GM18870 (cell line): ENCODE measurements at regions not wholly inside any gene's neighbourhood (a gene's known extent, or its start where the extent isn't known, plus 50 kb on each side); places are given as distances from the start of the nearest gene placed in this dataset.

Experiments
- ATAC-seq: cut with Tn5 transposase; IDR thresholded peaks from one replicate; pipeline ENCODE4 v1.9.1; 2021; ENCODE audit warnings: moderate library complexity; ENCODE audit not compliant: unreplicated experiment

DNA sequence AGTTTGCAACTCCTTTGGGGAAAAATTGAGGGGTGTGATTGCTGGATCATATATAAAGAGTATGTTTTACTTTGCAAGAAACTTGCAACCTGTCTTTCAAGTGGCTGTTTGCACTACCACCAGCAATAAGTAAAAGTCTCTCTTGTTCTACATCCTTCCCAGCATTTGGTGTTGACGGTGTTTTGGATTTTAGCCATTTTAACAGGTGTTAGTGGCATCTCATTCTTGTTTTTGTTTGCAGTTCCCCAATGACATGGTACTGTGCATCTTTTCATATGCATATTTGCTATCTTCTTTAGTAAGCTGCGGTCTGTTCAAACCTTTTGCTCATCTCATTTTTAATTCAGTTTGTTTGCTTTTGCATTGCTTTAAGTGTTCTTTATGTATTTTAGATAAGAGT, 535.5 kb downstream of the LRRIQ3 start:
- ATAC-seq: no peak

DNA sequence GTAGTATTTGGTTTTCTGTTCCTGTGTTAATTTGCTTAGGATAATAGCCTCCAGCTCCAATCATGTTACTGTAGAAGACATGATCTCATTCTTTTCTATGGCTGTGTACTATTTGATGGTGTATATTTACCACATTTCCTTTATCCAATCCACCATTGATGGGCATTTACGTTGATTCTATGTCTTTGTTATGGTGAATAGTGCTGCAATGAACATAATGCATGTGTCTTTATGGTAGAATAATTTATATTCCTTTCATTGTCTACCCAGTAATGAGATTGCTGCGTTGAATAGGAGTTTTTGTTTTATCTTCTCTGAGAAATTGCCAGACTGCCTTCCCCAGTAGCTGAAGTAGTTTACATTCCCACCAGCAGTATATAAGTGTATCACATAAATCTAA, 538.8 kb downstream of the LRRIQ3 start:
- ATAC-seq: no peak

DNA sequence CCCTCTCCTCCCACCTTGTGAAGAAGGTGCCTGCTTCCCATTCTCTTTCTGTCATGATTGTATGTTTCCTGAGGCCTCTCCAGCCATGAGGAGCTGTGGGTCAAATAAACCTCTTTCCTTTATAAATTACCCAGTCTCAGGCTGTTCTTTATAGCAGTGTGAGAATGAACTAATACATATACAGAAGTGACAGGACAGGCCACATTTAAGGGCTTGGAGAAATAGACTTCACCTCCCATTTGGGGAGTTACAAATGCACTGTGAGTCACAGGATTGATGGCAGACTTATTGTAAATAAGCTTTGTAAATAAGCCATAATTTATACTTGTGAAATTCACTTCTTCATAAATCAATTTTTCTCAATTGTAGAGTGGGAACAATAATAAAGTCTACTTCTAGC, 543.3 kb downstream of the LRRIQ3 start:
- ATAC-seq: no peak

DNA sequence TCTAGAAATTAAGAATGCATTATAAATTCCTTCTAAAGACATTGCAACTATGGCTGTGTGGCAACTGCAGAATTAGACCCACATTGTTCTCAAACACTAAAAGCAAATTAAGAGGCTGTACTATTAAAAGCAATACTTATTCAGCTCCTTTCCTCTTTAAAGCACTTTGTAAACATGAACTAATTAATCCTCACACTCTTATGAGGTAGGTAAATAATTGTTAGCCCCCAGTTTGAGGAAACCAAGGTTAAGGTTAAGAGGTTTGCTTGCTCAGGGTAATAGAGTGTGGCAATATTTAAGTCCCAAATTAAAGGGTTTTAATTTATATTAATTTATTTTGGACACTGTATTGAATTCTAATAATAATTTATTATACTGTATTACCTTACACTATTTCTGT, 553.8 kb downstream of the LRRIQ3 start:
- no peak for ATAC-seq

DNA sequence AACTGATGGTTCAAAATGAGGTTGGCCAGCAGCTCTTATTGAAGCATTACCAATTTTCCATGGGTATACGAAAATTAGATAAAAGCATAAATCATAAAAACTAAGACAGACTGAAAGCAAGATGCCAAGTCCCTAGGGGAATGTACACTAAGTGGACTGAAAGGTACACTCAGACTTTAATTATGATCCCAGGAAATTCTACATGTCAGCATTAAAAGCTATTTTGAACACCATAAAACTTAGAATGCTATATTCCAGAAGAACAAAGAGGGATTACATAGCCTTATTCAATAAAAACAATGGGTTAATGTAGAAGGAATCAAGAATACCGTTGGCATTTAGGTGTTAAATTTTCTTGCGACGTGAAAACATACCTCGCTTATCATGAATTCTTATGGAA, 558.5 kb downstream of the LRRIQ3 start:
- ATAC-seq: no peak

DNA sequence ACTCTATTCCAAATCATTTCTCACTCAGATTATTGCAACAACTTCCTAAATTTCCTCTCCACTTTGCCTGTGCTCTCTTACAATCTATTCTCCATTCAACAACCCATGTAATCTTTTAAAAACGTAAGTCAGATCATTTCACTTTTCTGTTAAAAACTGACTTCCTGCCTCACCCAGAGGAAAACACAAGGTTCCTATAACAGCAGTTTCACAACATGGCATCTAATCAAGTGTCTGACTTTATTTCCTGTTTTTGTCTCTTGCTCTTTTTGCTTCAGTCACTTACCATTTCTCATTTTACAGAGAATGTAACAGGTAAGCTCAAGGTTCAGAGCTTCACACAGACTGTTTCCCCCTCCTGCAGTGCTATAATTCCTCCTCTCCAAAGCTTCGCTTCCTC, 560.7 kb downstream of the LRRIQ3 start:
- no peak for ATAC-seq

DNA sequence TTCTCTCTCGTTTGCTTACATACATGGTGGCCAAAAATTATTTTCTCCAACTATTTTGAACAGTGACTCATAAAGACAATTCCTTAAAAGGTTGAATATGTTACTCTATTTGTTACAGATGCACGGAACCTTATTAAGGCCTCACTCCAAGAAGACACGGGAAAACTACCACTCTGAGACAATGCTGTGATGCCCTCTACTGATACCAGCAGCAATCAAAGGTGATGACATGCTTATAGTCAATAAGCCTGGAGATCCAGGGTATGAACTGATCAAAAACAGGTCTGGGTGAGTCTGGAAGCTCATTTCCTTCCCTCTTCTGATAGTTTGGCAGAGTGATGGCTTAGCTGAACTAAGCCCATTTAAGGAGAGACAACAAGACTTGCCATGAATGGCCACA, 563.0 kb downstream of the LRRIQ3 start:
- no peak for ATAC-seq

DNA sequence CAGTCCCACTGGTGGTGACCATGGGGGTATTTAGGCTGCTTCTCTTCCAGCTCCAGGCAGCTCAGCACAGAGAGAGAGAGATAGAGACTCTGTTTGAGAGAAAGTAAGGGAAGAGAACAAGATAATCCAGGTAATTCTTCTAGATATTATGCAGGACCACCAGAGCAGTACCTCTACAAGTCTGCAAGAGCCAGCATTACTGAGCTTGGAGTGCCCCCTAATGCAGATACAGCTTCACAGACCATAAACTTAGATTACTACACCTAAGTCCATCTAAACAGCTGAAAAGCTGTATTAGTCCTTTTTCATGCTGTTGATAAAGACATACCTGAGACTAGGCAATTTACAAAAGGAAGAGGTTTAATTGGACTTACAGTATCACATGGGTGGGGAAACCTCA, 570.3 kb downstream of the LRRIQ3 start:
- ATAC-seq: no peak

DNA sequence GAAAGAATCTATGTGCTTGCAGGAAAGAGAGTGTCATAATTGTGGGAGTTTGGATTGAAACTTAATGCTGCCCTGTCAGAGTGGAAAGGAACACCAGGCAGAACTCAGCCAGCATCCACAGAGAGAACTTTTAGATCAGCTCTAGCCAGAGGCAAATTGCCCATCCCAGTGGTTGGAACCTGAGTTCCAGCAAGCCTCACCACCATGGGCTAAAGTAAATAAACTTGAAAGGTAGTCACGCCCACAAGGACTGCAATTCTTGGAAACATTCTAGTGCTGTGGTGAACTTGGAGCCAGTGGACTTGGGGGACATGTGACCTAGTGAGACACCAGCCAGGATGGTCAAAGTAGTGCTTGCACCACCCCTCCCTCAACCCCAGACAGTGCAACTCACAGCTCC, 571.6 kb downstream of the LRRIQ3 start:
- no peak for ATAC-seq

DNA sequence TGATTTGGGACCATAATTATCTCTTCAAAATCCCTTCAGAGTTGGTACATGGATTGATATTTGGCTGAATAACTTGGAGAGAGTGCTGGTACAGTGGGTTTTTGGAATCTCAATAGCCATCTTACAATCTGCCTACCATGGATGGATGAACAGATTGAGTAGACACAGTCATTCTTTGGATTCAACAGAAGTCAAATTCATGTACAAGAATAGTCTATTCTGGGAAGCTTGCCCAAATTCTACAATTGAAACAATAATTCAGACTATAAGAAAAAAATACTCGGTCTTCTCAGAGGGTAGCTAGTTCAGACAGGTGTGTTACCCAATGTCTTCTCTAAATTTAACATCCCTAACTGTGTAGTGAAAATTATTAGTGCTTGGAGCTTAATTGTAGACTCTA, 574.0 kb downstream of the LRRIQ3 start:
- ATAC-seq: no peak

DNA sequence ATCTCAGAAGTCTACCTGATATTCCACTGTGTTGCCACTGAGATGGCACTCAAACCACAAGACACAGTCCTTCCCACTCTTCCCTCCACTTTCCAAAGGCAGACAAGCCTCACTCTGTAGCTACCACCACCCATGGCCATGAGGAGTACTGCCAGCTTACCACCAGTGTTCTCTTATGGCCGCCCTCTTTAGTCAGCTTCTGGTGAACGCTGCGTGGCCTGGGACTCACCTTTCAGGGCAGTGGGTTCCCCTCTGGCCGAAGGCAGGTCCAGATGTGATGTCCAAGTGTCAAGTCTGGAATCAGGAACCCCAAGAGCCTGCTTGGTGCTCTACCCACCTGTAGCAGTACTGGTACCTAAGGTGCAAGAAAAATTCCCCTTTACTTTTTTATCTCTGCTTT, 580.8 kb downstream of the LRRIQ3 start:
- ATAC-seq: no peak

DNA sequence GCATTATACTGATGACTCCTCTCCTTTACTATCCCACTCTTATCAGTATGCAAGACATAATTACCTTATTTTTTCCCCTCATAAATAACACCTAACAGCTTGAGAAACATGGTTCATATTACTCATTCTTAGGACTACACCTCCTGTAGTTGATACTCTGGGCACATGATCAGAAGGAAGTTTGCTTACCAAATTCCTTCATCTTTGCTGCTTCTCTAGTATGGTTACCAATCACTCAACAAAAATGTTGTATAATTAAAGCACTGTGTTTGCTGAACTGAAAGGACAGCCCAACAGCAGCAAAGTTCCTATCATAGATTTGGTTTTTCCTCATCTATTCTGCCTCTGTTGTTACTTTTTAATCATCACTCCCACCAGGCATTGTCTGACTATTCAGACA, 586.3 kb downstream of the LRRIQ3 start:
- ATAC-seq: no peak

DNA sequence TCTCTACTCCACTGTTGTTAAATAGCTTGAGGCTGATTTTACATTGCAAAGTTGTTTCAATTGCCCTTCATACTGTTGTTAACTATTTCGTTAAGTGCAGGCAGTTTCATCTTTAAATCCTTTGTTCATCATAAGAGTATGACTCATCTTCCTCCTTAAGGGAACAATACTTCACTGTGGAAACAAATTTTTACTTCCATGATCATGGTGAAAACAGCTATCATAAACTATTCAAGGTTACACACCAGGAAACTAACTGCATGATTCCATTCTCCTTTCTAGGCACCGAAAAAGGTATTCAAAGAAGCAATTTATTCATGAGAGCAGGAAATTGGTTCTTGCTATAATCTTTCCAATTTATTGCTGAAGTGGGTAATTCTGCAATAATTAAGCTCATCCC, 593.2 kb downstream of the LRRIQ3 start:
- ATAC-seq: no peak

DNA sequence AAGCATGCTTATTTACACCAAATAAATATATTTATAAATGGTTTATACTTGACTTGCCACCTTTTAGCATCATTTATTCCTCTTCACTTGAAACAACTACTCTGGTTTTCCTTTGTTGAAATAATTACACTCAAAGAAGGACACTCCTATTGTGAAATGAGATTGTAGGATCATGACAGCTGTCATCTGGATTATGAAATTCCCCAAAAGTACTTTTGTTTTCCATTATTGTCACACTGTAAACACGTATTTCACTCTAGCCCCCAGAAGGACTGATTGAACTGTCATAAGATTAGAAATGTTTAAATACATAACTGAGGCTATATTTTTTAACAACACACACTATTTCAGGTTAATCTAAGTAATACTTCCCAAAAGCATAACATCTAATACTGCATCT, 593.8 kb downstream of the LRRIQ3 start:
- no peak for ATAC-seq

DNA sequence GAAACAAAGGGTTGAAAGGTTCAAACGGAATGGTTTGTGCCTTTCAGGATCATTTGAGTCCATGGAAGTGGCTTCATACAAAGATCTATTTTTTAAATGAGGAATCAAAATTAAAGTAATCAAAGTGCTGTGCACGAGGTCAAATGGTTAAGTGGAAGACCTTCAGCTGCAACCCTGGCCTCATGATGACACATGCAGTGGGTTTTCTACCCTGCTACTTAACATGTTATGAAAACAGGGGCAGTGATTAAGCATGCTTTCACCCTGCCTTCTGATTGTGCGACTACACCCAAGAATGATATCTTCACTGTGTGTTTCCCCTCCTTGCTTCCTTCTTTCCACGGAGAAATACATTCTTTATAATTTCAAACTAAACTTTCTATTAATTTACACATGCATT, 604.2 kb downstream of the LRRIQ3 start:
- ATAC-seq: no peak

DNA sequence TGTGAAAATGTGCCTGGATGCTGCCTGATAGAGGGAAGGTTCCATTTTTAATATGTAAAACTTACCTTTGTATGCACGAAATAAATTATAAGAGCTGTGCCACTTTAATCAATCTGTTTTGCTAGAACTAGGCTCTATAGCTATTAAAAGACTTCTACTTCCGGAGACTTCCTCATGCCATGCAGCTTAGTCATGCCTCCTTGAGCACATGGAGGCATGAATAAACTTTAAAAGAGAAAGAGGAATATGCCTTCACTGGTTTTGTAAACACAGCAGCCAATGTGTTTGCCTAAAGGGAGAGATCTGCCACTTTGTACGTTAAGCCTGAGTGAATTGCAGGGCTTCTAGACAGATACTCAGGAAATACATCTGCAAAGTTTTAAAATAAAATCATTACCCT, 604.6 kb downstream of the LRRIQ3 start:
- no peak for ATAC-seq

DNA sequence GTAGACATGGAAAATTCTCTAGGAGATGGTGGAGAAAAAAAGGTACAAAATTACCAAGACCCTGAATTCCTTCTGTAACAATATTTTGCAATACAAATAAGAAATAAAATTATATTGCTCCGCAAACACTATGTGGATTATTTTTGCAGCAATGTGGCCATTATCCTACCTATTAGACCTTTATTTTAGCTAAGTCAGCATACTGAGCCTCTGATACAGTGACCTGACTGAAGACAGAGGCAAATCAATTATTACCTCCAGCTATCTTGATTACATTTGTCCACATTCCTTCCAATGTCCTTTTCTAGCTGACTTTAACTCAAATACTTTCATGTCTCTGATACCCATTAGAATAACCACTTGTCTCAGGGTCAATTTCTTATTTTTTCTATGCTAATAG, 610.9 kb downstream of the LRRIQ3 start:
- no peak for ATAC-seq

DNA sequence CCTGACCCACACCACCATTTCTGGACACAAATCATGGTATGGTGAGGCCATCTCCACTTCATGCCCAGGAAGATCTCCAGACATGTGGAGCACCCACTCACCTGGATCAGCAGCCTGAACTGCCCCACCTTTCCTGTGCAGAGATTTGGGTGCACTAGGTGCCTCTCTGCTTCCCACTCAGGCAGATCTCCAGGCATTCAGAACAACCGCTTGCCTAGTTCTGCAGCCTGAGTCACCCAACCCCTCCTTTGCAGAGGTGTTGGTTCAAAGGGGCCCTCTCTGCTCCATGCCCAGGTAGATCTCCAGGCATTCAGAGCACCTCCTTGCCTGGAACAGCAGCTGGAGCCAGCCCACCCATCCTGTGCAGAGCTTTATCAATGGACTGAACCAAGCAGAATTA, 620.8 kb downstream of the LRRIQ3 start:
- ATAC-seq: no peak

DNA sequence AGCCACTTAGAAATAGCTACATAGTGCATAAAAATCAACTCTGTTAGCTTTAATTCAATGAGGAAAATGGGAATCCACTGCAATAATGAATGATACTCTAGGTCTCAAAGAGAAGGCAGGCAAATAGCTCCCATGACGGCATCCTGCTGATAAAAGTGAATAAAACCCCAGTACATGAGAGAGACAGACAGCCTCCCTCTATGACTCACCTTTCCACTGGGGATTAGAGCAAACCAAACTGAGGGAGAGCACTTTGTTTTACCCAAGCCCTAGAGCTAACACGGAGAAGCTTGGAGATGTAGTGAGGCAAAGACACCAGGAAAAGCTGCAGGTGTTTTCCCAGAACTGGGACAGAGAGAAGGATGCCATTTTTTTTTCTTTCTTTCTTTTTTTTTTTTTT, 621.9 kb downstream of the LRRIQ3 start:
- no peak for ATAC-seq

DNA sequence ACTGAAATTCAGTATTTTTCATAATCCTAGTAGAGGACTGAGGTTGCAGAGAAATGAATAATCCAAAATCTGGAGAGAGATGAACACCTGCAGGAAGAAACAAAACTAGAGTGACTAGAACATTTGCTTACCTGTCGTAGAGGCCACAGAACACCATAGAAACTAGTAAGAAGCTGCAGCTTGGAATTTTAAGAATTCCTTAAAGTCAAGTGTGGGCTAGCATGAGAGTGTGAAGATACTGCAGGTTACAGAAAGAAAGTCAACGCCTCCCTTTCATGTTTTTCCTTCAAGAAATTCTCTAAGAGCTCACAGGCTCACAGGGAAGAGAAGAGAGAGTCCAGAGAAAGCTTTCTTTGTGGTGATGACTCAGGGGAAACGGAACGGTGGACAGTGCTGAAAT, 633.7 kb downstream of the LRRIQ3 start:
- ATAC-seq: no peak

DNA sequence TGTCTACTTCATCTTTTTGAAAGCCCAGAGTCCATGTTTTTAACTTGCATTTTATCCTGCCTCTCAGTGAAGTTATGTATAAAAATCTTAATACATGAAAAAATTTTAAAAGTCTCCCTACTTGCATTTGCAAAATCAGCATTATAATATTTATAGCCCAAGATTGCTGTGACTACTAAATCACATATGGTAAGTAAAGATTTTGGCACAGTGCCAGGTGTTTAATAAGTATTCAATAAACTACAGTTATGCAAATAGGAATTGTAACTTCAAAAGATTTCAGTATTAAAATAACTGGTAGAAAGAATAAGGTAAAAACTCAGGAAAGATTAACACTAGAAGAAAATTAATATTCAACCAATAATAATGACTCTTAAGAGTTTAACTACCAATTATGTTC, 641.7 kb downstream of the LRRIQ3 start:
- no peak for ATAC-seq

DNA sequence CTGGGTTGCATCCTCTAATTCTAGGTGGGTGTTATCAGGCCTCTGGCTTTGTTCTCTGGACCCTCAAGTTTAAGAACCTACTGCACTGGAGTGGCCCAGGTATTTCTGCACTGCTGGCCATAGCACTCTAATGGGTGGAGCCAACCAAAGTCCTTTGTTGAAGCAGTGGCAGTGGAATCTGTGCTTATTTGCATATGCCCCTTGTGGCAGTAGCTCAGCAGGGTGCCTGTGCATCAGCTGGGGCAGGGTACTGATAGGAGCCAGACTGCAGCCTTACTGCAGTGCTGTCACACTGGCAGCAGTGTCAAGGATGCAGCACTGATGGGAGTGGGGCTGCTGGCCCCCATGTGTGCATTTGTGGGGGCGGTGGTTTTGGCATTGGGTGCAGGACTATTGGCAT, 660.6 kb downstream of the LRRIQ3 start:
- no peak for ATAC-seq

DNA sequence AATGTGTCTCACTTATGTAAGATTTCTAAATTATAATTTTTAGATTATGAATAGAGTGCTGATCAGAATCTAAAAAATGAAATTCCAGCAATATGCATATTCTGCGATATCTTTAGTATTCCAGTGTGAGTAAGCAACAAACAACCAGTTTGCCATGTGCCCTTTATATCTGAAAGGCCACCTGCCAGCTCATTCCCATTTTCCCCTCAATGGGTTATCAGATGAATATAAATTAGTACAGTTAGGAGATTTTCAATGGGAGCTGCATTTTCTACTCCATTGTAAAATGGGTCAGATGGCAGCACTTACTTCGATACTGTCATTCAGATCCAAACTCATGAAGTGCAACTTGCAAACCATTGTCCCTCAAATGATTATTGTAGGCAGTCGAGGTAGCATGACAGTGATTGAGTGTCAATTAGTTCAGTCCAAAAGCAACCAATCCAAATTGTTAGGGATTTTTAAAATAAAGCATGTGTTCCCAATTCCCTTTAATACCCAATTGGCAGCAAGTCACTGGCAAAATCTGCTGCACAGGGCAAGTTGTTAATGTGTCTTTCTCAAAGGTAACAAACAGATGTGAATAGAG, 680.3 kb downstream of the LRRIQ3 start:
- no peak for ATAC-seq

DNA sequence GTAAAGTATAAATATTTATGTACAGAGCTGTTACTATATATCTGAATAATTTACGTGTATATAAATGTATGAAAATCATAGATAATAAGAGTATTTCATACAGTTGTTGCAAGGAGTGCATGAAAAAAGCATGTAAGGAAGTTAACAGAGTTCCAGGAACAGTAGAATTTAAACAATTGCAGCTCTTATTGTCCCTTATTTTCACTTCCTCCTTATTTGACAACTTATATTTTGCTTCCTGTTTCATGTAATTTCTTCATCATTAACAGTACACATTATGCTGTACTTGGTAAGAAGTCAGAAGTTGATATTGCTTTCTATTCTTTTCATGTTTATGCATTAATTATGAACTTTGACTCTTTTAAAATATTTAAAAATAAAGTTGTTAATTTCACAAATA, 681.5 kb downstream of the LRRIQ3 start:
- no peak for ATAC-seq
